GM12865 (cell line): ENCODE measurements at regions not wholly inside any gene's neighbourhood (a gene's known extent, or its start where the extent isn't known, plus 50 kb on each side); places are given as distances from the start of the nearest gene placed in this dataset.

Experiments used
- DNase-seq: peaks from one replicate; pipeline ENCODE4 v3.0.0; 2010; ENCODE audit warnings: low read depth
- H3K4me3 ChIP-seq: 2 replicates; pipeline ENCODE4 v1.5.1; 2011; ENCODE audit warnings: mild to moderate bottlenecking, low read depth, low read length, control low read depth
- CTCF ChIP-seq: IDR thresholded peaks from 2 replicates; pipeline ENCODE4 v1.5.1; 2011; ENCODE audit warnings: low read length, control low read depth, low read depth, inconsistent platforms; ENCODE audit not compliant: insufficient read depth; ENCODE audit errors: missing control alignments

GRCh38 chr5:18772475-18772874, 1138.2 kb downstream of the TAF11L14 start:
- H3K4me3 ChIP-seq, result no peak overlapping the region
- DNase-seq, result no peak
- no peak for TF ChIP-seq CTCF

- TF ChIP-seq CTCF, result no peak
- DNase-seq, result no peak
- no peak overlapping the region for H3K4me3 ChIP-seq
These were observed 1144.0 kb downstream of the TAF11L14 start for GRCh38 chr5:18778225-18778624.

GRCh38 chr5:18789218-18789998, 1155.1 kb downstream of the TAF11L14 start:
- no peak for DNase-seq

GRCh38 chr5:18792145-18792544, 1157.9 kb downstream of the TAF11L14 start:
- no peak for DNase-seq
- no peak overlapping the region for H3K4me3 ChIP-seq
- no peak for TF ChIP-seq CTCF

More at GRCh38 chr5:18789218-18789998, 1155.1 kb downstream of the TAF11L14 start:
- TF ChIP-seq CTCF, result no peak
- H3K4me3 ChIP-seq, result no peak overlapping the region

- DNase-seq, result no peak
- no peak overlapping the region for H3K4me3 ChIP-seq
These were observed 1163.0 kb downstream of the TAF11L14 start for GRCh38 chr5:18797222-18797621.

GRCh38 chr5:18798058-18798457, 1163.8 kb downstream of the TAF11L14 start:
- no peak for DNase-seq
- no peak overlapping the region for H3K4me3 ChIP-seq
- TF ChIP-seq CTCF, result no peak

More at GRCh38 chr5:18797222-18797621, 1163.0 kb downstream of the TAF11L14 start:
- TF ChIP-seq CTCF, result no peak
